ENCODE measurements at regions not wholly inside any gene's neighbourhood (a gene's known extent, or its start where the extent isn't known, plus 50 kb on each side); places are given as distances from the start of the nearest gene placed in this dataset.

DNA sequence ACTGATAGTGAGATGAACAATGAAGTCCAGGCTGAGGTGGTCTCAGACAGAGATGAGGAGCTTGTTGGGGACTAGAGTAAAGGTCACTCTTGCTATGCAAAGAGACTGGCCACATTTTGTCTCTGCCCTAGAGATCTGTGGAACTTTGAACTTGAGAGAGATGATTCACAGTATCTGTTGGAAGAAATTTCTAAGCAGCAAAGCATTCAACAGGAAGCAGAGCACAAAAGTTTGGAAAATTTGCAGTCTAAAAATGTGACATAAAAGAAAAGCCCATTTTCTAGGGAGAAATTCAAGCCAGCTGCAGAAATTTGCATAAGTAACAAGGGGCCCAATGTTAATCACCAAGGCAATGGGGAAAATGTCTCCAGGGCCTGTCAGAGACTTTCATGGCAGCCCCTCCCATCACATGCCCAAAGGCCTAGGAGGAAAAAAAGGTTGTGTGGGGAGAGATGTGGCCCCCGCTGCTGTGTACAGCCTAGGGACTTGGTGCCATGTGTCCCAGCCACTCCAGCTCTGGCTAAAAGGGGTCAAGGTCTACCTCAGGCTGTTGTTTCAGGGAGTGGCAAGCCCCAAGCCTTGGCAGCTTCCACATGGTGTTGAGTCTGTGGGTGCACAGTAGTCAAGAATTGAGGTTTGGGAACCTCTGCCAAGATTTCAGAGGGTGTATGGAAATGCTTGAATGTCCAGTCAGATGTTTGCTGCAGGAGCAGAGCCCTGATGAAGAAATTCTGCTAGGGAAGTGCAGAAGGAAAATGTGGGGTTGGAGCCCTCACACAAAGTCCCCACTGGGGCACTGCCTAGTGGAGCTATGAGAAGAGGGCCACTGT, 262.8 kb downstream of the DKK2 start:
- Histone ChIP-seq H3K4me1 (ENCODE audit: control insufficient read depth in 1 of 2, insufficient read depth in 2 of 2, low read length in 2 of 2) (peaks cover 8 to 9% of the 10 kb centered on the region in 2 donors), H3K27me3 (ENCODE audit: control insufficient read depth in 2 of 2, insufficient read depth in 2 of 2, low read length in 2 of 2) (no peaks in the 10 kb centered on the region), H3K9me3 (replicated peaks in 1 of 2; ENCODE audit: control insufficient read depth in 1 of 2, insufficient read depth in 1 of 2, low read length in 2 of 2) (no peaks in the 10 kb centered on the region), H2AFZ (ENCODE audit: insufficient read depth, low read depth, low read length, poor library complexity, severe bottlenecking) (no peak overlapping the region), H3K4me2 (replicated peaks; ENCODE audit: extremely low read depth, low read length, poor library complexity, severe bottlenecking) (no peak overlapping the region), H3K79me2 (ENCODE audit: insufficient read depth, low read length) (no peaks in the 10 kb centered on the region), H3K36me3 (replicated peaks in 1 of 2; ENCODE audit: control insufficient read depth in 1 of 2, insufficient read depth in 2 of 2, low read length in 2 of 2) (no peaks in the 10 kb centered on the region), H4K20me1 (ENCODE audit: insufficient read depth, low read length) (no peaks in the 10 kb centered on the region), H3K4me3 (replicated peaks in 1 of 3; ENCODE audit: low read depth in 2 of 3, low read length in 3 of 3) (no peak overlapping the region), H3K9ac (ENCODE audit: insufficient read depth, low read length, poor library complexity, severe bottlenecking) (no peak overlapping the region), H3K27ac (ENCODE audit: low read depth in 1 of 2, low read length in 2 of 2) (no peak overlapping the region)
- H3K36me3 Mint-ChIP-seq: no peaks in the 10 kb centered on the region
- H3K4me3 Mint-ChIP-seq: no peak overlapping the region
- 100% methylated on average over 1 of the region's 1 CpG for WGBS (ENCODE audit: insufficient coverage)
- H3K4me1 Mint-ChIP-seq: peaks cover 10% of the 10 kb centered on the region
- intact Hi-C loops (cut with micrococcal nuclease): no loop called here
- no peaks in the 10 kb centered on the region for H3K27me3 Mint-ChIP-seq (ENCODE audit: low read depth in 3 of 3)
- TF ChIP-seq, protein P1, sequence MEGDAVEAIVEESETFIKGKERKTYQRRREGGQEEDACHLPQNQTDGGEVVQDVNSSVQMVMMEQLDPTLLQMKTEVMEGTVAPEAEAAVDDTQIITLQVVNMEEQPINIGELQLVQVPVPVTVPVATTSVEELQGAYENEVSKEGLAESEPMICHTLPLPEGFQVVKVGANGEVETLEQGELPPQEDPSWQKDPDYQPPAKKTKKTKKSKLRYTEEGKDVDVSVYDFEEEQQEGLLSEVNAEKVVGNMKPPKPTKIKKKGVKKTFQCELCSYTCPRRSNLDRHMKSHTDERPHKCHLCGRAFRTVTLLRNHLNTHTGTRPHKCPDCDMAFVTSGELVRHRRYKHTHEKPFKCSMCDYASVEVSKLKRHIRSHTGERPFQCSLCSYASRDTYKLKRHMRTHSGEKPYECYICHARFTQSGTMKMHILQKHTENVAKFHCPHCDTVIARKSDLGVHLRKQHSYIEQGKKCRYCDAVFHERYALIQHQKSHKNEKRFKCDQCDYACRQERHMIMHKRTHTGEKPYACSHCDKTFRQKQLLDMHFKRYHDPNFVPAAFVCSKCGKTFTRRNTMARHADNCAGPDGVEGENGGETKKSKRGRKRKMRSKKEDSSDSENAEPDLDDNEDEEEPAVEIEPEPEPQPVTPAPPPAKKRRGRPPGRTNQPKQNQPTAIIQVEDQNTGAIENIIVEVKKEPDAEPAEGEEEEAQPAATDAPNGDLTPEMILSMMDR (IDR thresholded peaks at IDR 0.05): no peak
- DNase-seq: no peak
- H3K9me3 Mint-ChIP-seq: peaks cover 4 to 12% (median 7%) of the 10 kb centered on the region in 7 donors
- H3K27ac Mint-ChIP-seq: peak overlapping the region in 4 of 7 donors; percentile 2 to 62 (median 28)

DNA sequence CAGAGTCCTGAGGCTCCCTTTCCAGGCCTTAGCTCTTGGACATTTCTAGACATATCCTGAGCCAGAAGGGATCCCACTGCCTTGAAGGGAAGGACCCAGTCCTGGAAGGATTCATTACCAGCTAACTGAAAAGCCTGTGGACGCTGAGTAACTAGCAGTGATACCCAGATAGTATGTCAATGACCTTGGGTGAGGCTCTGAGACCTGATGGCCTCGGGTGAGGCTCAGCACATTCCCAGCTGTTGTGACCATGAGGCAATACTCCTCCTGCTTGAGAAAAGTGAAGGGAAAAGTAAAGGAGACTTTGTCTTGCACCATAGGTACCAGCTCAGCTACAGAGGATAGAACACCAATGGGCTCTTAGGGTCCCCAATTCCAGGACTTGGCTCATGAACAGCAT, 268.1 kb downstream of the DKK2 start:
- H3K4me3 Mint-ChIP-seq: no peak overlapping the region
- H4K20me1 ChIP-seq (ENCODE audit: insufficient read depth, low read length): no peaks in the 10 kb centered on the region
- intact Hi-C loops (cut with micrococcal nuclease): no loop called here
- no peak overlapping the region for H3K4me3 ChIP-seq (replicated peaks in 1 of 3; ENCODE audit: low read depth in 2 of 3, low read length in 3 of 3)
- H3K27me3 ChIP-seq (ENCODE audit: control insufficient read depth in 2 of 2, insufficient read depth in 2 of 2, low read length in 2 of 2): no peaks in the 10 kb centered on the region
- no peaks in the 10 kb centered on the region for H3K36me3 ChIP-seq (replicated peaks in 1 of 2; ENCODE audit: control insufficient read depth in 1 of 2, insufficient read depth in 2 of 2, low read length in 2 of 2)
- 88% methylated on average over 2 of the region's 2 CpGs for WGBS (ENCODE audit: insufficient coverage)
- H3K9ac ChIP-seq (ENCODE audit: insufficient read depth, low read length, poor library complexity, severe bottlenecking): no peak overlapping the region
- TF ChIP-seq, protein P1 (IDR thresholded peaks at IDR 0.05): no peak
- H3K4me1 Mint-ChIP-seq: peaks cover 3% of the 10 kb centered on the region
- no peak overlapping the region for H3K27ac ChIP-seq (ENCODE audit: low read depth in 1 of 2, low read length in 2 of 2)
- no peaks in the 10 kb centered on the region for H3K79me2 ChIP-seq (ENCODE audit: insufficient read depth, low read length)
- no peaks in the 10 kb centered on the region for H3K36me3 Mint-ChIP-seq
- peaks cover 0 to 6% of the 10 kb centered on the region in 2 donors for H3K4me1 ChIP-seq (ENCODE audit: control insufficient read depth in 1 of 2, insufficient read depth in 2 of 2, low read length in 2 of 2)
- H3K4me2 ChIP-seq (replicated peaks; ENCODE audit: extremely low read depth, low read length, poor library complexity, severe bottlenecking): no peak overlapping the region
- no peak overlapping the region for H3K27ac Mint-ChIP-seq
- no peaks in the 10 kb centered on the region for H3K27me3 Mint-ChIP-seq (ENCODE audit: low read depth in 3 of 3)
- no peaks in the 10 kb centered on the region for H3K9me3 ChIP-seq (replicated peaks in 1 of 2; ENCODE audit: control insufficient read depth in 1 of 2, insufficient read depth in 1 of 2, low read length in 2 of 2)
- no peak overlapping the region for H2AFZ ChIP-seq (ENCODE audit: insufficient read depth, low read depth, low read length, poor library complexity, severe bottlenecking)
- H3K9me3 Mint-ChIP-seq: peaks cover 2 to 7% (median 4%) of the 10 kb centered on the region in 7 donors
- no peak for DNase-seq
